H54 (cell line): ENCODE measurements at regions not wholly inside any gene's neighbourhood (a gene's known extent, or its start where the extent isn't known, plus 50 kb on each side); places are given as distances from the start of the nearest gene placed in this dataset.

Source experiments
- DNase-seq: peaks from one replicate; pipeline ENCODE4 v3.0.0; 2011; ENCODE audit warnings: low spot score, mixed read lengths; ENCODE audit not compliant: insufficient read length
- FAIRE-seq: peaks from 3 replicates; lab custom pipeline; 2011; peaks lifted over from hg19 to GRCh38; lab: Jason Lieb, UNC
- POLR2A ChIP-seq: IDR thresholded peaks from 2 replicates; pipeline ENCODE4 v1.6.1; 2011; ENCODE audit warnings: low read depth, mild to moderate bottlenecking, low read length

DNA sequence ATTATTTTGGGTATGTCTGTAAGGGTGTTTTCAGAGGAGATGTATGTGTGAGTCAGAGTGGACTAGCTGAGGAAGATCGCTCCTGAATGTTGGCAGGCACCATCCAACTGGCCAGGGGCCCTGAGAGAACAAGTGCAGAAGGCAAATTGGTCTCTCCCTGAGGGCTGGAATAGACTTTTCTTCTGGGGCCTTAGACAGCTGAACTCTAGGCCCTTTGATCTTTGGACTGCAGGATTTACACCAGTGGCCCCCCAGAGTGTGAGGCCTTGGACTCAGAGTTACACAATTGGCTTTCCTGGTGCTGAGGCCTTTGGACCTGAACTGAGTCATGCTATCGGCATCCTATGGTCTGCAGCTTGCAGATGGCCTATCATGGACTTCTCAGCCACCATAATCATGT lies 217.2 kb downstream of the REEP3 start:
- FAIRE-seq (peak; percentile 91), DNase-seq (peak; percentile 19)
- no peak for TF ChIP-seq POLR2A

DNA sequence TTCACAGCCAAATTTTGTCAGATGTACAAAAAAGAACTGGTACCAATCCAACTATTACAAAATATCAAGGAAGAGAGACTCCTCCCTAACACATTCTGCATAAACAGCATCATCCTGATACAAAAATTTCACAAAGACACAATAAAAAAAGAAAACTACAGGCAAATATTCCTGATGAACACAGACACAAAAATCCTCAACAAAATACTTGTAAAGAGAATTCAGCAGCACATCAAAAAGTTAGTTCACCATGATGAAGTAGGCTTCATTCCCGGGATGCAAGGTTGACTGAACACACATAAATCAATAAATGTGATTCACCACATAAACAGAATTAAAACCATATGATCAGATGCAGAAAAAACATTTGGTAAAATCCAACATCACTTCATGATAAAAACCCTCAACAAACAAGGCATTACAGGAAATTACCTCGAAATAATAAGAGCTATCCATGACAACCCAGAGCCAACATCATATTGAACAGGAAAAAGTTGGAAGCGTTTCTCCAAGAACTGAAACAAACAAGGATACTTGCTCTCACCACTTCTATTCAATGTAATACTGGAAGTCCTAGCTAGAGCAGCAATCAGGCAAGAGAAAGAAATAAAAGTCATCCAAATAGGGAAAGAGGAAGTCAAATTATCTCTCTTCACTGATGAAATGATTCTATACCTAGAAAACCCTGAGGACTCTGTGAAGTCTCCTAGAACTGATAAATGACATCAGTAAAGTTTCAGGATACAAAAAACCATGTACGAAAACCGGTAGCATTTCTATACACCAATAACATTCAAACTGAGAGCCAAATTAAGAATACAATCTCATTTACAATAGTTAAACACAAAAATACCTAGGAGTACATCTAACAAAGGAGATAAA lies 223.1 kb downstream of the REEP3 start:
- FAIRE-seq (peak; percentile 78), DNase-seq (no peak)
- TF ChIP-seq POLR2A = no peak

DNA sequence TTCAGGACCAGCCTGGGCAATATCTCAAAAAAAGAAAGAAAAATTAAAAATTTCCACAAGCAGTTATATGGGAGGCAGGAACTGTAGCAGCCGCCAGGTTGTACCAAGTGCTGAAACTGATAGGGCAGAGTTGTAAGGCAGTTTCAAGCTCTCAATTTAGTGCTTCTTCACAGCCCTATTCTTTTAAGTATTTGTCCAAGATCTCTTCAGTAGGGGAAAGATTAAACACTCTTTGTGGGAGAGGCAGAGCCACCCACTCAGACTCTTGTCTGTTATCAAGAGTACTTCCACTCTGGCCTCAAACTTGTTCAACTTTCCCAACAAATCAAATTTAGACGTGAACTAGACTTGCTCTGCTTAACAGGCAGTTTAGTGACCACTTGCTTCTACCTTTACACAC lies 228.7 kb downstream of the REEP3 start:
- FAIRE-seq = no peak
- DNase-seq = no peak

DNA sequence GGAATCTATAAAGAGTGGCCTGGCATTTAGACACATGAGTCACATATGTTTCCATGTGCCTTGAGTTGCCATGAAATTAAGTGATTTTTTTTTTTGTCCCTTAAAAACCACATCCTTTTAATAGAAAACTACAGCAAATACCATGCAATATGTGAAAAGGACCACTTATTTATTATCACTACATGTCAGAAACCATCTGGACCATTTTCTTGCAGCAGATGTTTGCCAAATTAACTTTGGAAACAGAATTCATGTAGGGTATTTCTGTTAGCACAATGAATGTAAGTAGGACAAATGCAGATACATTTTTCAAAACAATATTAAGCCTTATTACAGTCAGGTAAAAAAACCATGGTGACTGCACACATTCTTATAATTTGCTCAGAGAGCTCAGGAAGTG lies 230.6 kb downstream of the REEP3 start:
- FAIRE-seq = no peak
- no peak for DNase-seq
- TF ChIP-seq POLR2A = no peak

More for the DNA sequence above, 228.7 kb downstream of the REEP3 start:
- TF ChIP-seq POLR2A = no peak

DNA sequence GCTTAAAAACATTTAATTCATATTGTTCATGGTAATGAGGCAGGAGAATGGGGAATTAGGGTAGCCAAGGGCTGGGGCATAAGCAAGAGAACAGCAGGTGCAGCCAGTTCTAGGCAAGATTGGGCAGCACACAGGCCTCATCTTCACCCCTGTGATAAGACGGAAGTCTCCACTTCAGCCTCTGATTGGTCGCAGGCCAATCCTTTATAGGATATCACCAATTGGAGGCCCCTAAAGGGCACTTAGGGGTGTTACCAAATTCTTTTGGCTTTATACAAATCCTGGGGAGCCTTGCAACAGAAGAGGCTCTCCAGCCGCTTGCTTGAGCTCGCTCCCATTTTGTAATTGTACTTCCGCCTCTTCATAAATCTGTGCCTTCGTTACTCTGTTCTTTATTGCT lies 231.1 kb downstream of the REEP3 start:
- no peak for FAIRE-seq
- no peak for TF ChIP-seq POLR2A
- no peak for DNase-seq

DNA sequence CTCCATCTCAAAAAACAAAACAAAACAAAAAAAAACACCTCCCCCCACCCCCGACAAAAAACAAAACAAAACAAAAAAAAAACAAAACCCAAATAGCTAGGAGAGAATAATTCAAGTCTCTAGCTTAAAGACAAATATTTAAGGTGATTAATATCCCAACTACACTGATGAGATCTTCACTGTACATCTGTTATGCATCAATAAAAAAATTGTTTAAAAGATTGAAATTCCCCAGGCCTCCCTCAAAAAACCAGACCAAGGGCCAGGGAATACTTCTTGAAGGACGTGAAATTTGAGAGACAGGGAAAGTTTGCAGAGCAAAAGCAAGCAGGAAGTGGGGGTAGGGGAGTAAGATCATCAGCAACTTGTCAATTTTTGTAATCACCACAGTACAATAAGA lies 232.6 kb downstream of the REEP3 start:
- DNase-seq (no peak), FAIRE-seq (no peak)
- TF ChIP-seq POLR2A = no peak

DNA sequence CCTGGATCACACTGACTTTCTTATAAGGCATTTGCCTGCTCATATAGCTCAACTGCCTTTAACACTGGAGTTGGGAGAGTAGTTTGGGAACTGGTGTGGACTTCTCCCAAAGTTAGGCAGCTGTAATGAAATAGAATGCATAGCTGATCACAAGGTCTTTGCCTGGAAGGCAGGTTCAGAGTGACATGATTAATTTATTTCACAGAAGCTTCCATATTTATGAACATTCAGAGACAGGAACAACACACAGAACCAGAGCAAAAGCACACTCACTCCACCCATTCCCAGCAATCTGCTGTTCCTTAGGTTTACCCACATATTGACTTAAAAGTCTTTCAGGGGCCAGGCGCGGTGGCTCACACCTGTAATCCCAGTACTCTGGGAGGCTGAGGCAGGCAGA lies 234.2 kb downstream of the REEP3 start:
- FAIRE-seq (no peak), DNase-seq (no peak)
- TF ChIP-seq POLR2A = no peak

DNA sequence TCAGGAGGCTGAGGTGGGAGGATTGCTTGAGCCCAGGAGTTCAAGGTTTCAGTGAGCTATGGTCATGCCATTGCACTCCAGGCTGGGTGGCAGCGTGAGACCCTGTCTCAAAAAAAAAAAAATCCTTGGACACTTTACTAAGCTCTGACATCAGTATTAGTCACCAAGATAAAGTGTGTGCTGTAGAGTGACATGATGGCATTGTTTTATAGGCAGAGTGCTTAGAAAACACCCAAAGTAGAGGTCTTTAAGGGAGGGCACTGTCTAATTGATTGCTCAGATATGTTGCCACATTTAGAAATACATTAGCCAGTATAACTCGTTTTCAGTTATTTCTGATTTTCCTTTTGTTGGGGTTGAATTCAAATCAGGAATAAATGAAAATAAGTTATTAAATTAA lies 235.9 kb downstream of the REEP3 start:
- DNase-seq (no peak), FAIRE-seq (no peak)
- no peak for TF ChIP-seq POLR2A

DNA sequence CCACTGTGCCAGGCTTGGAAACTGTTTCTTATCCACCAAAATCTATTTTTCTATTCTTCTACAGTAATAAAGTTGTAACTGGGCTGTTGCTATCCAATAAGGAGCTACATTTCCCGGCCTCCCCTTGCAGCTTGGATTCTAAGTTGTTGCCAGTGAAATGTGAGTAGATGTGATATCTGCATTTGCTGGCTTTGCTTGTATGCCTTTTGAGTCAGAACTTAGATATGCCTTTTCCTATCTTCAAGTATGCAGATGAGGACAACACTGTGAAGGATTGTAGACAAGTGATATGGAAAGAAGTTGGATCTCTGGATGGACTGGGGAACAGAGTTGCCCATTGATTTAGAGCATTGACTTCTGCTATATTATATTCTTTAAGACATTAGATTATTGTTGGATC lies 236.9 kb downstream of the REEP3 start:
- FAIRE-seq (no peak), DNase-seq (no peak)
- TF ChIP-seq POLR2A = no peak

DNA sequence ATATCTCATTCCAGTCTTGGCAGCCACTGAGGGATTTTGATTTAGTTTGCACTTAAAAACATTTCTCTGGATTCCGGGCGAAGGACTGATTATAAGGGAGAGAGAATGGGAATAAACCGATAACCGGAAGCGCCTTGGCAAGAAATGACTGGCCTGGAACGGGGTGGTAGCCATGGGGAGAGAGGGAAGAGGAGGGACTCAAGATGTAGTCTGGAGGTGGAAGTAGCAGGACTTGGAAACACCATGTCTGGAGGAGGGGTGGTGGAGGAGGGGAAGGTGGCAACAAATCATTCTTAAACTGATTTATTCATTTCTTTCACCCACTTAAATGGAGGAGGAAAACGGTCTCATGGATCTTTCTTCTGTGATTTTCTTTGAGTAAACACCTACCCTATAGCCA lies 238.1 kb downstream of the REEP3 start:
- DNase-seq (no peak), FAIRE-seq (no peak)
- no peak for TF ChIP-seq POLR2A

DNA sequence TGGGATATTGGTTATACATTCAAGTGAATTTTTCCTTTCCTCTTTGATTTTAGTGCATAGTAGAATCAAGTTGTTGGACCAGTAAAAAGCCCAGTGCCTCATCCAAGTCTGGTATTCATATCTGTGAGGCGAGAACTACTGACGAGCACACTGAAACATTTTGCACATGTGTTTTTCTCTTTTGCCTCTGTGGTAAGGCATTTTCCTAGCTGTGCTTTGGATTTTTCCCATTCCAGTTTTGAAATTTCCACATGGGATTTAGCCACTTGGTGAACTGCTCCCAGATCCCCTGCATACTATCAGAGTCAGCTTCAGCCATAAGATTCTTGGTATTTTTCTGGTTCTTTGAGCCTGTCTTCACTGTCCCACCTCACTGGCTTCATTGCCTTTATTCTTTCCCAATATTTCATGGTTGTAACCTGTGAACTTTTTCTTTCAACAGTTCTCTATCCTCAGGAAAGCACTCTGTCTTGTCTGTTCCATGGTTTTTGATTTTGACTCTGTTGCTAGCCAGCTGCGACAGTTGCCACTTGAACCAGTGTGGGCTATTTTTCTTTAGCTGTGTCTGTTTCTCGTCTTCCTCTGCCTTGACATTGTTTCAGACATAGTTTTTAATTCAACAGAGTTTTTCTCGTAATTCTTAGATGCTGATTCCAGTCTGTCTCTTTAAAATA lies 239.0 kb downstream of the REEP3 start:
- no peak for TF ChIP-seq POLR2A
- DNase-seq (no peak), FAIRE-seq (no peak)

DNA sequence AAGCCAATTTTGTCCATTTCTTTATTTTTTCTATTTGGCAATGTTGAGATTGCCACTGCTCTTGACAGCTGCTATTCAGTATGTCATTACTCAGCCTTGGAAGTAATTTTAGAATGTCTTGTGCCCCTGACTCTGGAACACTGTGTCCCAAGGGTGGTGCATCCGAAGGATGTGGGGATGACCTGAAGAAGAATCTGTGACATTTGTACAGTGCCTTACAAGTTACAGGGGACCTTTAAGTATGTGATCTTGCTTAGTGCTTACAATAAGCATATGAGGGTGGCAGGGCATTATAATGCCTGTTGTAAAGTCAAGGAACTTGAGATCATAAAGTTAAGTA lies 239.5 kb downstream of the REEP3 start:
- FAIRE-seq = no peak
- no peak for DNase-seq
- TF ChIP-seq POLR2A = no peak

DNA sequence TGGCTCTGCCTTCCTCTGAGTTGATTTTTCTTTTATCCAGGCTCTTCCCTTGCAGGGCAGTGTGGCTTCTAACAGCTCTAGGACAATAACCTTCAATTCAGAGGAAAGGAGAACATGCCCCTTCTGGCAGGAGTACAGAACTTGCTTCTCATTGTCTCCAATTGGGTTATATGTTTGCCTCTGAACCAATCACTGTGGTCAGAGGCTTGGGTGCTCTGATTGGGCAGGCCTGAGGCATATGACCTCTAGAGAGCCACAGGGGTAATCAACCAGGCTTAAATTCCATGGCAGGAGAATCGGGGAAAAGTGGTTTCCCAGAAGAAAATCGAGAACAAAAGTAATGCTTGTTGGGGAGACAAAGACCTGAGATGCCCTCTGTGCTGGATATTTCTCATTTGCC lies 240.0 kb downstream of the REEP3 start:
- TF ChIP-seq POLR2A = no peak

DNA sequence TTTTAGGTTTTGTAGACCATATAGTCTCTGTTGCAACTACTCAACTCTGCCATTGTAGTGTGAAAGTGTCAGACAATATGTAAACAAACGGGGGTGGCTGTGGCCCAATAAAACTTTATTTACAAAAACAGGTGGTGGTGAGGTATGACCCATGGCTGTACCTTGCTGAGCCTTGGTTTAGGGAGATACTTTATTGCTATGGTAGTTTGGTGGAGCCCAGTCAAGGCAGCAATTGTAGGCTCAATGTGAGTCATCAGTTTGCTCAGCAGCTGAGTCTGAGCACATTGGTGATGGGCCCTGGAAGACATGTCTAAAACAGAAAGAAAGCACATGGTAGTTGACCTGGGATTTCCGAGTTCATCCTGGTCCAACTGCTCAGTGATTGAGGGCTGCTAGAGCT lies 242.5 kb downstream of the REEP3 start:
- FAIRE-seq (peak; percentile 66), DNase-seq (peak; percentile 13)
- TF ChIP-seq POLR2A = no peak

More for the DNA sequence above, 240.0 kb downstream of the REEP3 start:
- DNase-seq (no peak), FAIRE-seq (no peak)

DNA sequence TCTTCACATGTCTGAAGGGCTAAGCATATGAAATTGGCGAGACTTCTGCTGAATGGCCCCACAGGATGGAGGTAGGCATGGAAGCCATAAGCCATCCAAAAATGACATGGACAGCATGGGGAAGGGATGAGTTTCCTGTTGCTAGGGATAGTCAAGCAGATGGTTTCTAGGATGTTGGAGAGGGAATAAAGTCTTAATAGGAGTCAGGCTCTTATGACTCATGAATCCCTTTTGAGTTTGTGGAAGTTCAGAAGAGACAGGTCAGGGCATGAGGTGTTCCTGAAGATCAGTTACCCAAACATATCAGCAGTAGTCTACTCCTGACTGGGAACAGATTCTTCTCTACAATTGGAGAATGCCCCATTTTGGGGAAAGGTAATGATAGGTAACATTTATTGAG lies 243.9 kb downstream of the REEP3 start:
- DNase-seq = peak; percentile 8
- FAIRE-seq = no peak
- no peak for TF ChIP-seq POLR2A
